ENCODE measurements at regions not wholly inside any gene's neighbourhood (a gene's known extent, or its start where the extent isn't known, plus 50 kb on each side); places are given as distances from the start of the nearest gene placed in this dataset.

DNA sequence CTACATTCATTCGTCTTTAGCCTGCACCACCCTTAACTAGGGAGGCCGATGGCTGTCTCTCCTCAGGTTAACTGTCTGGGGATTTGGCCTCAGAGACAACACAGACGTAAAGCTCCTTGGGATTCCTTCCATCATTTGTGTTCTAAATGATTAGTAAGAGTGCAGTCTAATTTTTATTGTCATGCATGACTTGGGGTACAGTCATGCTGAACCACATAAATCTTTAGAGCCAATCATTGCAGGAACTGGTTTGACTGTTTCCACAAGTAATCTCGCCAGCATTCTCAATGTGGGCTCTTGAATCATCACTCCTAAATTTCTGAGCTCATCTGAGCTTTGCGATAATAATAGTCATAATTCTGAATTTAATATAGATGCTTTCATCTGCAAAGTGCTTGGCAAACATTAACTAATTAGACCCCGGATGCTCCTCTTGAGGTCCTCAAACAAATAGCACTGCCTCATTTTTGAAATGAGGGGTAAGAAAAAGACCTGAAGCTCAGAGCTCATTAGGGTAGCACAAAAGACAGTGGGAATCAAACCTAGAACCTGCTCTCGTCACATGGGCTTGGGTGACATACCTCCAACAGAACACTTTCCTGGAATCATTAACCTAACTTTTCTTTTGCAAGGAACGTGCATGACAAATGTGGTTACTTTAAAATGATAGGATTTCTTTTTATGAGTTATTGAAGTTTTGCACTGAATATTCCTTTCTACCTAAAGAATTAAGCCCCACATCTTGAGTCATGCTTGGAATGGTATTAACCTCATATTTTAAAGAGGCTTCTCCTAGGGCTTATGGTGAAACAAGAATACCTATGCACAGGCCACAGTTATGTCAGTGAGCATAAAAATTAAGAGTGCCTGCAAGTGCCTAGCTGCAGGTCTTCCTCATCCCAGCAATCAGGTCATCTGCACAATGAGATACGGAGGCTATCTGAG lies 118.9 kb upstream of the NRP1 start:
- Histone ChIP-seq H2BK120ac (ENCODE audit: insufficient read depth, low read length, poor library complexity) (no peak overlapping the region), H2BK12ac (ENCODE audit: low read length) (no peak overlapping the region), H3K4me1 (ENCODE audit: control insufficient read depth in 1 of 2, insufficient read depth in 2 of 2, low read length in 2 of 2) (no peaks in the 10 kb centered on the region), H3K27me3 (ENCODE audit: insufficient read depth, low read length) (no peaks in the 10 kb centered on the region), H3K4me3 (ENCODE audit: low read depth, low read length) (no peak overlapping the region), H2BK5ac (ENCODE audit: low read depth, low read length, poor library complexity) (no peak overlapping the region), H3K9me3 (ENCODE audit: insufficient read depth, low read depth, low read length) (no peaks in the 10 kb centered on the region), H3K36me3 (ENCODE audit: control insufficient read depth in 1 of 2, insufficient read depth in 2 of 2, low read length in 2 of 2) (no peaks in the 10 kb centered on the region), H3K4ac (ENCODE audit: low read depth, low read length) (no peak overlapping the region), H3K14ac (ENCODE audit: low read length) (no peak overlapping the region), H2AK5ac (ENCODE audit: low read length) (no peak overlapping the region), H3K9ac (ENCODE audit: low read length) (no peak overlapping the region), H3K4me2 (ENCODE audit: low read length) (no peak overlapping the region), H3K79me1 (ENCODE audit: low read length) (no peaks in the 10 kb centered on the region), H3K23ac (ENCODE audit: low read length) (no peak overlapping the region), H4K91ac (ENCODE audit: low read depth, low read length) (no peak overlapping the region), H4K12ac (ENCODE audit: low read depth, low read length) (no peak overlapping the region), H3K18ac (ENCODE audit: low read length) (no peak overlapping the region), H3K79me2 (ENCODE audit: control insufficient read depth, insufficient read depth, low read length, poor library complexity) (no peaks in the 10 kb centered on the region), H3K27ac (ENCODE audit: low read depth, low read length) (no peak overlapping the region), H2AFZ (ENCODE audit: insufficient read depth, low read length, poor library complexity) (no peak overlapping the region), H4K8ac (ENCODE audit: low read depth, low read length) (no peak overlapping the region)
- DNase-seq: no peak
- no CpG with 5 or more reads among the region's 9 CpGs for WGBS (ENCODE audit: extremely low coverage, insufficient coverage, insufficient read length)

DNA sequence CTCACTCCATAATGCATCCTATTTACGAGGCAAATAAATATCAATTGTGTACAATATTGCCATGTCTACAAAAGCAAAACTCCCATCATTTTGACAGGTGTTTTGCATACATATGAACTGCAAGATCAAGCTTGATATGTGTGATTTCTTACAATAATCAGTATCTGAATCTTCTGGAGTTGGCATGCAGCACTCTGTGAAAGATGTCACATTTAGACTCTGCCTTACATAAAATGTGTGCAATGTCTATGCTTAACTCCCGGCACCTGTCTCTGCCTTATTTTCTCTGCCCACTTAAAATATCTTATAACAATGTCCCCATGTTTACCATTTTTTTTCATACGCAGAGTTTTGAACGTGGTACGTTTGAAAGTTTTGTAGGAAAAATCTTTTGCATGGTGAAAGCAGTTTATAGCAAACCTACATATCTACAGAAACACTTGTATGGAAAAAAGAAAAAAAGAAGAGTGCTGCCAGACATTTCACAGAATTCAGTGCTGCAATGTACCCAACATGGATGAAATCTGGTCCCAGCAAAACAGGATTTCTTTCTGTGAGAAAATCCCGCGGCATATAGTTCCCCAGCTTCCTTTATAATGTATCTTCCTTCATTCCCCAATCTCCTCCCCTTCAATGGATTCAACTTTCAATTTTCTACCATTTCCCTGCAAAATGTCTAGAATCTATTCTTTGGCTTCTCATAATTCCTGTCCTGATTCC lies 114.1 kb upstream of the NRP1 start:
- H3K27me3 ChIP-seq (ENCODE audit: insufficient read depth, low read length): no peaks in the 10 kb centered on the region
- no peak for DNase-seq
- H3K79me2 ChIP-seq (ENCODE audit: control insufficient read depth, insufficient read depth, low read length, poor library complexity): no peaks in the 10 kb centered on the region
- H4K8ac ChIP-seq (ENCODE audit: low read depth, low read length): no peak overlapping the region
- H3K4me2 ChIP-seq (ENCODE audit: low read length): no peak overlapping the region
- H2BK120ac ChIP-seq (ENCODE audit: insufficient read depth, low read length, poor library complexity): no peak overlapping the region
- WGBS (ENCODE audit: extremely low coverage, insufficient coverage, insufficient read length): no CpG with 5 or more reads among the region's 7 CpGs
- no peak overlapping the region for H3K23ac ChIP-seq (ENCODE audit: low read length)
- no peaks in the 10 kb centered on the region for H3K4me1 ChIP-seq (ENCODE audit: control insufficient read depth in 1 of 2, insufficient read depth in 2 of 2, low read length in 2 of 2)
- no peaks in the 10 kb centered on the region for H3K9me3 ChIP-seq (ENCODE audit: insufficient read depth, low read depth, low read length)
- H2AFZ ChIP-seq (ENCODE audit: insufficient read depth, low read length, poor library complexity): no peak overlapping the region
- H4K91ac ChIP-seq (ENCODE audit: low read depth, low read length): no peak overlapping the region
- no peak overlapping the region for H3K18ac ChIP-seq (ENCODE audit: low read length)
- no peak overlapping the region for H3K4me3 ChIP-seq (ENCODE audit: low read depth, low read length)
- no peak overlapping the region for H3K27ac ChIP-seq (ENCODE audit: low read depth, low read length)
- no peaks in the 10 kb centered on the region for H3K79me1 ChIP-seq (ENCODE audit: low read length)
- no peak overlapping the region for H2BK12ac ChIP-seq (ENCODE audit: low read length)
- H3K4ac ChIP-seq (ENCODE audit: low read depth, low read length): no peak overlapping the region
- H3K14ac ChIP-seq (ENCODE audit: low read length): no peak overlapping the region
- no peak overlapping the region for H2AK5ac ChIP-seq (ENCODE audit: low read length)
- H2BK5ac ChIP-seq (ENCODE audit: low read depth, low read length, poor library complexity): no peak overlapping the region
- no peak overlapping the region for H3K9ac ChIP-seq (ENCODE audit: low read length)
- no peaks in the 10 kb centered on the region for H3K36me3 ChIP-seq (ENCODE audit: control insufficient read depth in 1 of 2, insufficient read depth in 2 of 2, low read length in 2 of 2)
- H4K12ac ChIP-seq (ENCODE audit: low read depth, low read length): no peak overlapping the region

DNA sequence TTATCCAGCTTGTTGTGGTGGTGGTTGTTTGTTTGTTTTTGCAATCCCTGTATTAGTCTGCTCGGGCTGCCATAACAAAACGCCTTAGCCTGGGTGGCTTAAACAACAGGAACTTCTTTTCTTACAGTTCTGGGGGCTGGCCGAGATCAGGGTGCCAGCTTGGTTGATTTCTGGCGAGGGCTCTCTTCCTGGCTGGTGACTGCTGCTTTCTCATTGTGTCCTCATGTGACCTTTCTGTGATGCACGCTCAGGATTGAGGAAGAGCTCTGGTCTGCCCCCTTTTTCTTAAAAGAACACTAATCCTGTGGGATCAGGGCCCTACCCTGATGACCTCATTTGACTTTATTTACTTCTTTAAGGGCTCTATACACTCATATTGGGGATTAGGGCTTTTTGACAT lies 107.1 kb upstream of the NRP1 start:
- Histone ChIP-seq H4K91ac (ENCODE audit: low read depth, low read length) (no peak overlapping the region), H3K79me1 (ENCODE audit: low read length) (no peaks in the 10 kb centered on the region)
- no CpG with 5 or more reads among the region's 5 CpGs for WGBS (ENCODE audit: extremely low coverage, insufficient coverage, insufficient read length)

DNA sequence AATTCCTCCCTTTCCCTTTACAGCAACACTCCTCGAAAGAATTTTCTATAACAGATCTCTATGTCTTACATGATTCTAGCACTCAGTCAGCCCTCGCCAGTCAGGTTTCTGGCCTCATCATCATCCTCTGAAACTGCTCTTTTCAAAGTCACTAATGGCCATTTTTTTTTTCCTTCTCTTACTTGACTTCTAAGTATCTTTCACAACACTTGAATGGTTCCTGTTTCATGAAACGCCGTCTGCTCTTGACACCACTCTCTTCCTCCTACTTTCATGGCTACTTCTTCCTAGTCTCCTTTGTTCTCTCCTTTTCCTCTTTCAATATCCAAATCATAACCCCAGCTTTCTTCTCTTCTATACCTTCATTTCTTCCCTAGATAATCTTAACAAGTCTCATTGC lies 100.5 kb upstream of the NRP1 start:
- H3K79me2 ChIP-seq (ENCODE audit: control insufficient read depth, insufficient read depth, low read length, poor library complexity): no peaks in the 10 kb centered on the region
- no peaks in the 10 kb centered on the region for H3K4me1 ChIP-seq (ENCODE audit: control insufficient read depth in 1 of 2, insufficient read depth in 2 of 2, low read length in 2 of 2)
- H3K4me2 ChIP-seq (ENCODE audit: low read length): no peak overlapping the region
- no peak overlapping the region for H4K91ac ChIP-seq (ENCODE audit: low read depth, low read length)
- no peak overlapping the region for H2BK12ac ChIP-seq (ENCODE audit: low read length)
- H2BK120ac ChIP-seq (ENCODE audit: insufficient read depth, low read length, poor library complexity): no peak overlapping the region
- no peak overlapping the region for H3K18ac ChIP-seq (ENCODE audit: low read length)
- H2AFZ ChIP-seq (ENCODE audit: insufficient read depth, low read length, poor library complexity): no peak overlapping the region
- no peak overlapping the region for H2BK5ac ChIP-seq (ENCODE audit: low read depth, low read length, poor library complexity)
- H3K23ac ChIP-seq (ENCODE audit: low read length): no peak overlapping the region
- no peak overlapping the region for H2AK5ac ChIP-seq (ENCODE audit: low read length)
- no peak overlapping the region for H4K8ac ChIP-seq (ENCODE audit: low read depth, low read length)
- H3K4me3 ChIP-seq (ENCODE audit: low read depth, low read length): no peak overlapping the region
- H3K9ac ChIP-seq (ENCODE audit: low read length): no peak overlapping the region
- H3K36me3 ChIP-seq (ENCODE audit: control insufficient read depth in 1 of 2, insufficient read depth in 2 of 2, low read length in 2 of 2): no peaks in the 10 kb centered on the region
- H3K79me1 ChIP-seq (ENCODE audit: low read length): no peaks in the 10 kb centered on the region
- WGBS (ENCODE audit: extremely low coverage, insufficient coverage, insufficient read length): no CpG with 5 or more reads among the region's 4 CpGs
- H3K4ac ChIP-seq (ENCODE audit: low read depth, low read length): no peak overlapping the region
- no peak overlapping the region for H3K27ac ChIP-seq (ENCODE audit: low read depth, low read length)
- H3K14ac ChIP-seq (ENCODE audit: low read length): no peak overlapping the region
- peaks cover 1% of the 10 kb centered on the region for H3K9me3 ChIP-seq (ENCODE audit: insufficient read depth, low read depth, low read length)
- DNase-seq: no peak
- no peaks in the 10 kb centered on the region for H3K27me3 ChIP-seq (ENCODE audit: insufficient read depth, low read length)
- no peak overlapping the region for H4K12ac ChIP-seq (ENCODE audit: low read depth, low read length)

More for the DNA sequence above, 107.1 kb upstream of the NRP1 start:
- H3K36me3 ChIP-seq (ENCODE audit: control insufficient read depth in 1 of 2, insufficient read depth in 2 of 2, low read length in 2 of 2): no peaks in the 10 kb centered on the region
- no peak overlapping the region for H2AK5ac ChIP-seq (ENCODE audit: low read length)
- no peaks in the 10 kb centered on the region for H3K79me2 ChIP-seq (ENCODE audit: control insufficient read depth, insufficient read depth, low read length, poor library complexity)
- no peak overlapping the region for H3K4me2 ChIP-seq (ENCODE audit: low read length)
- no peak overlapping the region for H4K8ac ChIP-seq (ENCODE audit: low read depth, low read length)
- H3K9ac ChIP-seq (ENCODE audit: low read length): no peak overlapping the region
- H3K4ac ChIP-seq (ENCODE audit: low read depth, low read length): no peak overlapping the region
- no peaks in the 10 kb centered on the region for H3K4me1 ChIP-seq (ENCODE audit: control insufficient read depth in 1 of 2, insufficient read depth in 2 of 2, low read length in 2 of 2)
- H2BK120ac ChIP-seq (ENCODE audit: insufficient read depth, low read length, poor library complexity): no peak overlapping the region
- H3K23ac ChIP-seq (ENCODE audit: low read length): no peak overlapping the region
- no peaks in the 10 kb centered on the region for H3K27me3 ChIP-seq (ENCODE audit: insufficient read depth, low read length)
- DNase-seq: peak; percentile 3 to 27
- H3K18ac ChIP-seq (ENCODE audit: low read length): no peak overlapping the region
- H3K14ac ChIP-seq (ENCODE audit: low read length): no peak overlapping the region
- H2BK5ac ChIP-seq (ENCODE audit: low read depth, low read length, poor library complexity): no peak overlapping the region
- H3K27ac ChIP-seq (ENCODE audit: low read depth, low read length): no peak overlapping the region
- H2BK12ac ChIP-seq (ENCODE audit: low read length): no peak overlapping the region
- no peak overlapping the region for H4K12ac ChIP-seq (ENCODE audit: low read depth, low read length)
- no peaks in the 10 kb centered on the region for H3K9me3 ChIP-seq (ENCODE audit: insufficient read depth, low read depth, low read length)
- no peak overlapping the region for H2AFZ ChIP-seq (ENCODE audit: insufficient read depth, low read length, poor library complexity)
- H3K4me3 ChIP-seq (ENCODE audit: low read depth, low read length): no peak overlapping the region

All from trophoblast cell (in vitro differentiated cells and primary cell).